GM13976 (cell line): ENCODE measurements at regions not wholly inside any gene's neighbourhood (a gene's known extent, or its start where the extent isn't known, plus 50 kb on each side); places are given as distances from the start of the nearest gene placed in this dataset.
"Not testable (repeated sequence)": the region's sequence is repeated elsewhere in the genome, so short reads cannot be mapped to it uniquely, and the experiment has no call there.

ENCODE experiments used
- DNase-seq: peaks from one replicate; pipeline ENCODE4 v3.0.0; 2012; ENCODE audit warnings: low spot score
- CTCF ChIP-seq: IDR thresholded peaks from 2 replicates; pipeline ENCODE4 v1.5.1; 2012; ENCODE audit warnings: borderline replicate concordance, mild to moderate bottlenecking; ENCODE audit not compliant: insufficient read depth; ENCODE audit errors: extremely low read depth, missing control alignments, control extremely low read depth
- in situ Hi-C: fragments of 300-500 bp; cut with MboI; formaldehyde crosslinking; loops from one replicate; pipeline ENCODE4 v1.12.0; 2022; ENCODE audit warnings: low sequenced_read_pairs, mixed read lengths, inconsistent platforms; ENCODE audit not compliant: unreplicated experiment

- TF ChIP-seq CTCF, result no peak
- DNase-seq, result no peak
These were observed 682.8 kb upstream of the NRP1 start for GRCh38 chr10:34017281-34017680.

GRCh38 chr10:34016576-34016975, 682.1 kb upstream of the NRP1 start:
- DNase-seq, result no peak
- in situ Hi-C loops, result no loop called here
- no peak for TF ChIP-seq CTCF

More at GRCh38 chr10:34017281-34017680, 682.8 kb upstream of the NRP1 start:
- in situ Hi-C loops, result no loop called here

GRCh38 chr10:34015700-34016099, 681.2 kb upstream of the NRP1 start:
- in situ Hi-C loops, result no loop called here

GRCh38 chr10:34013235-34013634, 678.8 kb upstream of the NRP1 start:
- no peak for TF ChIP-seq CTCF
- in situ Hi-C loops, result no loop called here
- DNase-seq, result no peak

More at GRCh38 chr10:34015700-34016099, 681.2 kb upstream of the NRP1 start:
- no peak for DNase-seq
- no peak for TF ChIP-seq CTCF

- in situ Hi-C loops, result no loop called here
- no peak for DNase-seq
- TF ChIP-seq CTCF, result no peak
These were observed 676.4 kb upstream of the NRP1 start for GRCh38 chr10:34010891-34011290.

- DNase-seq, in situ Hi-C loops: not testable (repeated sequence)
These were observed 675.8 kb upstream of the NRP1 start for GRCh38 chr10:34010228-34010627.

GRCh38 chr10:34008656-34009055, 674.2 kb upstream of the NRP1 start:
- no peak for DNase-seq
- TF ChIP-seq CTCF, result no peak

GRCh38 chr10:34006471-34006870, 672.0 kb upstream of the NRP1 start:
- DNase-seq, result no peak
- in situ Hi-C loops, result no loop called here
- TF ChIP-seq CTCF, result no peak

More at GRCh38 chr10:34008656-34009055, 674.2 kb upstream of the NRP1 start:
- in situ Hi-C loops, result no loop called here
